ENCODE measurements at regions not wholly inside any gene's neighbourhood (a gene's known extent, or its start where the extent isn't known, plus 50 kb on each side); places are given as distances from the start of the nearest gene placed in this dataset.

DNA sequence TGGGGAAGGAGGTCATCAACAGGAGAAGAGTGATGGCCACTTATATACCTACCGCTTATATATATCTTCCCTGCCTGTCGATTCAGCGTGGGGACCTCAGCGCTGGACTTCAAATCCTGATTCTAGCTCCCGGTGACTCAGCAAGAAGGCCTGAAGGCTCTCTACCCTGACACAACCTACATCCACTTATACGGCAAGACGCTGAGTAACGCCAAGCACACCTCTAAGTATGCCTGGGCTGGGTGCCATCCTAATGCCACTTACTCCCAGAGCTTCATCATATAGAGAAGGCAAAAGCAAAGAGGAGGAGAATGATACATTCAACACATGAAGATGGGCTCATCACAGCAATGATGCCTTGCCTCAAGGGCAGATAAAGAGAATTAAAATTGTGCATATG, 198.3 kb downstream of the CHIC2 start:
- ChIA-PET POLR2A (ENCODE audit: low non-redundant PET) (no interaction called here), CTCF (no interaction called here)
- Histone ChIP-seq H3K27ac (ENCODE audit: low read depth, low read length, poor library complexity, severe bottlenecking) (no peak overlapping the region), H3K36me3 (ENCODE audit: insufficient read depth, low read length, poor library complexity, severe bottlenecking) (no peaks in the 10 kb centered on the region), H3K4me1 (ENCODE audit: insufficient read depth, low read length, poor library complexity, severe bottlenecking) (no peaks in the 10 kb centered on the region), H3K4me3 (ENCODE audit: low read depth, low read length, poor library complexity, severe bottlenecking) (no peak overlapping the region), H3K9me3 (ENCODE audit: low read depth, low read length, poor library complexity, severe bottlenecking) (no peaks in the 10 kb centered on the region), H3K27me3 (replicated peaks; ENCODE audit: insufficient read depth, low read depth, low read length, poor library complexity) (no peaks in the 10 kb centered on the region)
- TF ChIP-seq, protein P1, sequence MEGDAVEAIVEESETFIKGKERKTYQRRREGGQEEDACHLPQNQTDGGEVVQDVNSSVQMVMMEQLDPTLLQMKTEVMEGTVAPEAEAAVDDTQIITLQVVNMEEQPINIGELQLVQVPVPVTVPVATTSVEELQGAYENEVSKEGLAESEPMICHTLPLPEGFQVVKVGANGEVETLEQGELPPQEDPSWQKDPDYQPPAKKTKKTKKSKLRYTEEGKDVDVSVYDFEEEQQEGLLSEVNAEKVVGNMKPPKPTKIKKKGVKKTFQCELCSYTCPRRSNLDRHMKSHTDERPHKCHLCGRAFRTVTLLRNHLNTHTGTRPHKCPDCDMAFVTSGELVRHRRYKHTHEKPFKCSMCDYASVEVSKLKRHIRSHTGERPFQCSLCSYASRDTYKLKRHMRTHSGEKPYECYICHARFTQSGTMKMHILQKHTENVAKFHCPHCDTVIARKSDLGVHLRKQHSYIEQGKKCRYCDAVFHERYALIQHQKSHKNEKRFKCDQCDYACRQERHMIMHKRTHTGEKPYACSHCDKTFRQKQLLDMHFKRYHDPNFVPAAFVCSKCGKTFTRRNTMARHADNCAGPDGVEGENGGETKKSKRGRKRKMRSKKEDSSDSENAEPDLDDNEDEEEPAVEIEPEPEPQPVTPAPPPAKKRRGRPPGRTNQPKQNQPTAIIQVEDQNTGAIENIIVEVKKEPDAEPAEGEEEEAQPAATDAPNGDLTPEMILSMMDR (conservative IDR thresholded peaks at IDR 0.05; ENCODE audit: low read depth, low read length): no peak
- TF ChIP-seq EZH2 (IDR thresholded peaks at IDR 0.05; ENCODE audit: borderline replicate concordance, low read depth, low read length, poor library complexity, severe bottlenecking): no peak
- BruUV-seq (replicated peaks): no TSS peak
- intact Hi-C loops (cut with micrococcal nuclease; ENCODE audit: unreplicated experiment): no loop called here
- DNase-seq (ENCODE audit: low spot score): no peak

DNA sequence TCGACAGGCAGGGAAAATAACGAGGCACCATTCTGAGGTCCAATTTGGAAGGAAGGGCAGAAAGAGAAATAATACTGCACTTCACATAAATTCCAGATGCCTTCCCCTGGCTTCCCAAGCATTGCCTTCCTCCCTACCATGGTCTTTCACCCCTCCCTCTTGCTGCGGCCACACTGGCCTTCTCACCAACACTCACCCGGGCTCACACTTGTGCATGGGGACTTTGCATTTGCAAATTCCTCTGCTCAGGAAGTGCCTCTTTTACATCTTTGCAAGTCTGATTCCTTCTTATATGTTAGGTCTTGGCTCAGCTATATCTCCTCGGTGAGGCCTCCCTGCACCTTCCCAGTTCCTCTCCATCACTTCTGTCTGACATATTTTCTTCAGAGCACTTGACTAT, 199.4 kb downstream of the CHIC2 start:
- DNase-seq (ENCODE audit: low spot score): no peak
- Histone ChIP-seq H3K4me1 (ENCODE audit: insufficient read depth, low read length, poor library complexity, severe bottlenecking) (no peaks in the 10 kb centered on the region), H3K9me3 (ENCODE audit: low read depth, low read length, poor library complexity, severe bottlenecking) (no peaks in the 10 kb centered on the region), H3K4me3 (ENCODE audit: low read depth, low read length, poor library complexity, severe bottlenecking) (no peak overlapping the region), H3K27me3 (replicated peaks; ENCODE audit: insufficient read depth, low read depth, low read length, poor library complexity) (no peaks in the 10 kb centered on the region), H3K36me3 (ENCODE audit: insufficient read depth, low read length, poor library complexity, severe bottlenecking) (no peaks in the 10 kb centered on the region), H3K27ac (ENCODE audit: low read depth, low read length, poor library complexity, severe bottlenecking) (no peak overlapping the region)
- CTCF ChIA-PET: no interaction called here
- POLR2A ChIA-PET (ENCODE audit: low non-redundant PET): no interaction called here
- no TSS peak for BruUV-seq (replicated peaks)
- TF ChIP-seq, protein P1 (conservative IDR thresholded peaks at IDR 0.05; ENCODE audit: low read depth, low read length): no peak
- TF ChIP-seq EZH2 (IDR thresholded peaks at IDR 0.05; ENCODE audit: borderline replicate concordance, low read depth, low read length, poor library complexity, severe bottlenecking): no peak
- intact Hi-C loops (cut with micrococcal nuclease; ENCODE audit: unreplicated experiment): no loop called here

DNA sequence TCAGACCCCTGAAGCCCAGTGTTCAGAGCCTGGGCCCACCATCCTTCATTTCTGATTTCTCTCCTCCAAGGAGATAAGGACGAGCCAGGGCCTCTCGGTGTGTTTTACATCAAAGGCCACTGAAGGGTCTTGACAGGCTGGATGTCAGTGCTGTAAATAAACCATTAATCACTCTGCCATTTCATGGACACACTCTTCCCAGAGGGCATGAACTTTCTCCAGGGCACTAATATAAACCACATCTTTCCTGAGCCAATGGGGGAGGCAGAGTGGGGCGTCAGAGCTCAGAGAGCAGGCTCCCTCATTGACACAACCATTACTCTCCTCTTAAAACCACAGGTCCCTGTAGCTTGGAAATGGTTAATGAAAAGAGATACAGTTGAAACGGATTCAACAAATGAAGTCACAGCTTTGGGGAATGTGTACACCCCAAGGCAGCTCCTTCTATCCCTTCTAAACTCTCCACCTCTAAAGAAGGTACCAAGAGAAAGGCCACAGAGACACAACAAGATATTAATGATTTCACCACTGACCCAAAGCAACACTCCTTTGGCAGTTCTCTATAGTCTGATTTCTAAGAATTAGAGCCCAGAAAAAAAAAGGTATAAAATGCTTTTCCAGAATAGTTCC, 200.6 kb downstream of the CHIC2 start:
- BruUV-seq (replicated peaks): no TSS peak
- H3K27ac ChIP-seq (ENCODE audit: low read depth, low read length, poor library complexity, severe bottlenecking): no peak overlapping the region
- no peak overlapping the region for H3K4me3 ChIP-seq (ENCODE audit: low read depth, low read length, poor library complexity, severe bottlenecking)
- ChIA-PET CTCF (no interaction called here), POLR2A (ENCODE audit: low non-redundant PET) (no interaction called here)
- intact Hi-C loops (cut with micrococcal nuclease; ENCODE audit: unreplicated experiment): no loop called here
- no peaks in the 10 kb centered on the region for H3K9me3 ChIP-seq (ENCODE audit: low read depth, low read length, poor library complexity, severe bottlenecking)
- no peak for DNase-seq (ENCODE audit: low spot score)
- no peaks in the 10 kb centered on the region for H3K4me1 ChIP-seq (ENCODE audit: insufficient read depth, low read length, poor library complexity, severe bottlenecking)
- H3K36me3 ChIP-seq (ENCODE audit: insufficient read depth, low read length, poor library complexity, severe bottlenecking): no peaks in the 10 kb centered on the region
- no peak for TF ChIP-seq EZH2 (IDR thresholded peaks at IDR 0.05; ENCODE audit: borderline replicate concordance, low read depth, low read length, poor library complexity, severe bottlenecking)
- TF ChIP-seq, protein P1 (conservative IDR thresholded peaks at IDR 0.05; ENCODE audit: low read depth, low read length): no peak
- no peaks in the 10 kb centered on the region for H3K27me3 ChIP-seq (replicated peaks; ENCODE audit: insufficient read depth, low read depth, low read length, poor library complexity)
